GM12878 (cell line): ENCODE measurements at regions not wholly inside any gene's neighbourhood (a gene's known extent, or its start where the extent isn't known, plus 50 kb on each side); places are given as distances from the start of the nearest gene placed in this dataset.

Experiments used
- ATAC-seq: fragments of 200-7000 bp; cut with Tn5 transposase; 3 replicates; pipeline ENCODE4 v1.9.1; 2020; ENCODE audit warnings: mild to moderate bottlenecking, moderate library complexity
- BruUV-seq: library from RNA; stranded (reverse); fragments of 400-500 nt; replicated peaks from 2 replicates; lab custom pipeline; 2021; lab: Mats Ljungman, UMichigan
- CTCF ChIA-PET: fragments of 300-600 bp; sonication (Branson Sonifier 250); formaldehyde crosslinking; extraction: SDS; loops from one replicate; lab custom pipeline; 2021; ENCODE audit warnings: inconsistent platforms; lab: Yijun Ruan, JAX
- POLR2A ChIA-PET: fragments of 350-600 bp; formaldehyde crosslinking; extraction: SDS; loops from one replicate; lab custom pipeline; 2021; ENCODE audit warnings: inconsistent platforms; lab: Charles Lee
- RAD21 ChIA-PET: fragments of 300-600 bp; sonication (Branson Sonifier 250); formaldehyde crosslinking; loops from one replicate; lab custom pipeline; 2023; ENCODE audit warnings: antibody characterized with exemption; ENCODE audit not compliant: unreplicated experiment; lab: Charles Lee
- SMC1A ChIA-PET: fragments of 300-600 bp; sonication (Branson Sonifier 250); formaldehyde crosslinking; loops from one replicate; lab custom pipeline; 2023; ENCODE audit not compliant: unreplicated experiment, uncharacterized antibody; lab: Charles Lee
- DNase-seq: peaks from one replicate; pipeline ENCODE4 v3.0.0-alpha.2; 2011; ENCODE audit warnings: low read depth, low spot score
- FAIRE-seq: peaks from 3 replicates; lab custom pipeline; 2011; peaks lifted over from hg19 to GRCh38; lab: Jason Lieb, UNC
- H2AFZ ChIP-seq: 2 replicates; pipeline ENCODE4 v1.6.0; 2011; ENCODE audit warnings: low read depth, low read length, control low read depth; ENCODE audit not compliant: control insufficient read depth
- H3K27ac ChIP-seq: 2 replicates; pipeline ENCODE4 v1.5.1; 2011; ENCODE audit warnings: control low read depth; ENCODE audit not compliant: control insufficient read depth, insufficient read depth
- H3K27me3 ChIP-seq, 2 experiments: replicated peaks in 1 of 2; 2 replicates each; pipeline versions ENCODE4 v1.6.0 to v1.6.1; 2011; ENCODE audit warnings: low read length in 1 of 2; ENCODE audit not compliant: control insufficient read depth in 2 of 2, insufficient read depth in 2 of 2
- H3K36me3 ChIP-seq, 2 experiments: 2 replicates each; pipeline ENCODE4 v1.5.1; 2011; ENCODE audit warnings: low read length in 1 of 2; ENCODE audit not compliant: control insufficient read depth in 2 of 2, insufficient read depth in 2 of 2
- H3K4me1 ChIP-seq: 2 replicates; pipeline ENCODE4 v1.6.1; 2011; ENCODE audit warnings: mild to moderate bottlenecking, low read length, moderate library complexity, mixed read lengths; ENCODE audit not compliant: control insufficient read depth, insufficient read depth
- H3K4me2 ChIP-seq: 2 replicates; pipeline ENCODE4 v1.6.0; 2011; ENCODE audit warnings: control low read depth; ENCODE audit not compliant: control insufficient read depth, insufficient read depth
- H3K4me3 ChIP-seq: fragments of 200-600 bp; sonication (generic); 2 replicates; pipeline ENCODE4 v1.5.1; 2016
- H3K79me2 ChIP-seq: 2 replicates; pipeline ENCODE4 v1.6.0; 2011; ENCODE audit warnings: low read length; ENCODE audit not compliant: control insufficient read depth, insufficient read depth
- H3K9ac ChIP-seq: 2 replicates; pipeline ENCODE4 v1.8.0; 2011; ENCODE audit warnings: low read length, control low read depth, mixed read lengths; ENCODE audit not compliant: control insufficient read depth, insufficient read depth
- H3K9me3 ChIP-seq: replicated peaks from 3 replicates; pipeline ENCODE4 v1.5.1; 2011; ENCODE audit warnings: mild to moderate bottlenecking, low read length; ENCODE audit not compliant: control insufficient read depth, insufficient read depth
- H4K20me1 ChIP-seq: 2 replicates; pipeline ENCODE4 v1.6.0; 2011; ENCODE audit not compliant: control insufficient read depth, insufficient read depth
- CEBPB ChIP-seq, 2 experiments: fragments of 150-350 bp in 1 of 2; IDR thresholded peaks; 2 replicates each; pipeline ENCODE4 v1.6.1; 2012 to 2014; ENCODE audit warnings: low read depth in 2 of 2, low read length in 2 of 2, borderline replicate concordance in 1 of 2, inconsistent platforms in 1 of 2
- CHD2 ChIP-seq: IDR thresholded peaks from 2 replicates; pipeline ENCODE4 v1.6.1; 2011; ENCODE audit warnings: low read depth, low read length, improper control_type of control experiment, borderline replicate concordance
- KDM1A ChIP-seq: fragments of 200-600 bp; sonication (generic); IDR thresholded peaks from 2 replicates; pipeline ENCODE4 v1.6.1; 2016; ENCODE audit warnings: borderline replicate concordance
- NFYA ChIP-seq: IDR thresholded peaks from 2 replicates; pipeline ENCODE4 v1.6.1; 2011; ENCODE audit warnings: low read depth, mild to moderate bottlenecking, low read length, improper control_type of control experiment, borderline replicate concordance
- NFYB ChIP-seq: IDR thresholded peaks from 2 replicates; pipeline ENCODE4 v1.6.1; 2011; ENCODE audit warnings: low read depth, mild to moderate bottlenecking, low read length, improper control_type of control experiment, moderate library complexity; ENCODE audit not compliant: insufficient read depth
- NR2F1 ChIP-seq: fragments of 450-650 bp; conservative IDR thresholded peaks from 2 replicates; pipeline ENCODE4 v1.6.1; 2017; ENCODE audit warnings: mild to moderate bottlenecking
- POLR2AphosphoS2 ChIP-seq: IDR thresholded peaks from 2 replicates; pipeline ENCODE4 v1.6.1; 2011; ENCODE audit warnings: low read depth, mild to moderate bottlenecking, low read length, improper control_type of control experiment, moderate library complexity
- POLR2AphosphoS5 ChIP-seq: IDR thresholded peaks from 2 replicates; pipeline ENCODE4 v1.6.1; 2011; ENCODE audit warnings: mild to moderate bottlenecking, low read length, inconsistent platforms
- ZNF24 ChIP-seq: fragments of 450-650 bp; IDR thresholded peaks from 2 replicates; pipeline ENCODE4 v1.6.1; 2017; ENCODE audit warnings: antibody characterized with exemption, mild to moderate bottlenecking
- ZZZ3 ChIP-seq: IDR thresholded peaks from 2 replicates; pipeline ENCODE4 v1.6.1; 2011; ENCODE audit warnings: low read depth; ENCODE audit not compliant: control insufficient read depth, insufficient read length
- WGBS: methylation state at CpG from one replicate; pipeline ENCODE4 v1.1.6; 2016; ENCODE audit warnings: low lambda C conversion rate; ENCODE audit not compliant: insufficient replicate concordance, insufficient coverage; ENCODE audit errors: missing lambda C conversion rate; 5-methylcytosine and 5-hydroxymethylcytosine counted together
- in situ Hi-C: fragments of 300-500 bp; cut with MboI; formaldehyde crosslinking; loops from 9 replicates; pipeline ENCODE4 v1.14.3; 2018; ENCODE audit warnings: mixed read lengths
- intact Hi-C: fragments of 100-400 bp; cut with micrococcal nuclease; formaldehyde crosslinking; loops from one replicate; pipeline ENCODE4 v1.14.2; 2022; ENCODE audit not compliant: unreplicated experiment
- TF ChIP-seq, protein P1 (sequence below): fragments of 450-650 bp; IDR thresholded peaks from 2 replicates; pipeline ENCODE4 v1.6.1; 2017; ENCODE audit warnings: antibody characterized with exemption, mild to moderate bottlenecking, moderate library complexity
- TF ChIP-seq, protein P2 (sequence below): IDR thresholded peaks from 2 replicates; pipeline ENCODE4 v1.6.1; 2012; ENCODE audit warnings: mild to moderate bottlenecking, low read depth, low read length
- TF ChIP-seq, protein P3 (sequence below): fragments of 450-650 bp; IDR thresholded peaks from 2 replicates; pipeline ENCODE4 v1.6.1; 2016; ENCODE audit warnings: mild to moderate bottlenecking

DNA sequence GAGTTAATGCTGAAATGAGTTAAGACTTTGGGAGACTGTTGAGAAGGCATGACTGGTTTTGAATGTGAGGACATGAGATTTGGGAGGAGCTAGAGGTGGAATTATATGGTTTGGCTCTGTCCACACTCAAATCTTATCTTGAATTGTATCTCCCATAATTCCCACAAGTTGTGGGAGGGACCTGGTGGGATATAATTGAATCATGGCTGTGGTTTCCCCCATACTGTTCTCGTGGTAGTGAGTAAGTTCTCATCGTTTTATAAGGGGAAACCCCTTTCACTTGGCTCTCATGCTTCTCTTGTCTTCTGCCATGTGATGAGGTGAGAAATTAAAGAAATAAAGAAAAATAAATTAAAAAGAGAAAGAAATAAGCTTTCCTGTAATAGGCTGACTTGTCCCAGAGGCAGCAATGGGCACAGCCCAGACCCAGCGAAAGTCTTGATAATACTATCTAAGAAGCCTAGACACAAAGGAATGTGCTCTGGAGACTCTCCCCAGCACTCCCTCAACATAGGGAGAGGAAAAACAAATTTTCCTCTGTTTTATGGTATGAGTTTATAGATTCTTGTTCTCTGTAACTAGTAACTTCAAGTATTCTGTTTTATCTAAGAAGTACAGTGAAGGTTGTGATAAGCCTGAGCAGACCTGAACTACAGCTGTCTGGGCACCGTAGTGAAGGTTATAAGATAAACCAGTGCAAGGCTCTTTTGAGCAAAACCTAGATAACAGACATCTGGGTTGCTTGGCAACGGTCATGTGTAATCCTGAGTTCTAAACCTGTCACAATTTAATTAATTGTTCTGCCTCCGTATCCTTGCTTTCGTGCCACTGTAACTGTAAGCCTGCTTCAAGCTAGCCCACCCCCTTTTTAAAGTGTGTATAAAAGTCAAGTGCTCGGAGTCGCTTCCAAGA, 88.9 kb upstream of the ECI2 start:
- Histone ChIP-seq H3K9ac (no peak overlapping the region), H2AFZ (no peak overlapping the region), H3K27ac (no peak overlapping the region), H3K79me2 (no peaks in the 10 kb centered on the region), H3K27me3 (no peaks in the 10 kb centered on the region), H3K36me3 (no peaks in the 10 kb centered on the region), H3K9me3 (no peaks in the 10 kb centered on the region), H4K20me1 (no peaks in the 10 kb centered on the region), H3K4me3 (no peak overlapping the region)
- DNase-seq (no peak), FAIRE-seq (no peak)
- CTCF ChIA-PET = interaction anchor here (1.4 kb wide), 1 partner anchor 12 kb away, joined by 3 read pairs; no protein-coding TSS in a partner anchor
- RAD21 ChIA-PET = no interaction called here
- WGBS = 24% methylated on average over 9 of the region's 9 CpGs
- intact Hi-C loops = no loop called here
- BruUV-seq = no TSS peak
- TF ChIP-seq NFYB = no peak
- TF ChIP-seq NR2F1 = no peak
- TF ChIP-seq ZNF24 = no peak
- TF ChIP-seq, protein P1, sequence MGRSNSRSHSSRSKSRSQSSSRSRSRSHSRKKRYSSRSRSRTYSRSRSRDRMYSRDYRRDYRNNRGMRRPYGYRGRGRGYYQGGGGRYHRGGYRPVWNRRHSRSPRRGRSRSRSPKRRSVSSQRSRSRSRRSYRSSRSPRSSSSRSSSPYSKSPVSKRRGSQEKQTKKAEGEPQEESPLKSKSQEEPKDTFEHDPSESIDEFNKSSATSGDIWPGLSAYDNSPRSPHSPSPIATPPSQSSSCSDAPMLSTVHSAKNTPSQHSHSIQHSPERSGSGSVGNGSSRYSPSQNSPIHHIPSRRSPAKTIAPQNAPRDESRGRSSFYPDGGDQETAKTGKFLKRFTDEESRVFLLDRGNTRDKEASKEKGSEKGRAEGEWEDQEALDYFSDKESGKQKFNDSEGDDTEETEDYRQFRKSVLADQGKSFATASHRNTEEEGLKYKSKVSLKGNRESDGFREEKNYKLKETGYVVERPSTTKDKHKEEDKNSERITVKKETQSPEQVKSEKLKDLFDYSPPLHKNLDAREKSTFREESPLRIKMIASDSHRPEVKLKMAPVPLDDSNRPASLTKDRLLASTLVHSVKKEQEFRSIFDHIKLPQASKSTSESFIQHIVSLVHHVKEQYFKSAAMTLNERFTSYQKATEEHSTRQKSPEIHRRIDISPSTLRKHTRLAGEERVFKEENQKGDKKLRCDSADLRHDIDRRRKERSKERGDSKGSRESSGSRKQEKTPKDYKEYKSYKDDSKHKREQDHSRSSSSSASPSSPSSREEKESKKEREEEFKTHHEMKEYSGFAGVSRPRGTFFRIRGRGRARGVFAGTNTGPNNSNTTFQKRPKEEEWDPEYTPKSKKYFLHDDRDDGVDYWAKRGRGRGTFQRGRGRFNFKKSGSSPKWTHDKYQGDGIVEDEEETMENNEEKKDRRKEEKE = no peak
- TF ChIP-seq CHD2 = no peak
- TF ChIP-seq, protein P2, sequence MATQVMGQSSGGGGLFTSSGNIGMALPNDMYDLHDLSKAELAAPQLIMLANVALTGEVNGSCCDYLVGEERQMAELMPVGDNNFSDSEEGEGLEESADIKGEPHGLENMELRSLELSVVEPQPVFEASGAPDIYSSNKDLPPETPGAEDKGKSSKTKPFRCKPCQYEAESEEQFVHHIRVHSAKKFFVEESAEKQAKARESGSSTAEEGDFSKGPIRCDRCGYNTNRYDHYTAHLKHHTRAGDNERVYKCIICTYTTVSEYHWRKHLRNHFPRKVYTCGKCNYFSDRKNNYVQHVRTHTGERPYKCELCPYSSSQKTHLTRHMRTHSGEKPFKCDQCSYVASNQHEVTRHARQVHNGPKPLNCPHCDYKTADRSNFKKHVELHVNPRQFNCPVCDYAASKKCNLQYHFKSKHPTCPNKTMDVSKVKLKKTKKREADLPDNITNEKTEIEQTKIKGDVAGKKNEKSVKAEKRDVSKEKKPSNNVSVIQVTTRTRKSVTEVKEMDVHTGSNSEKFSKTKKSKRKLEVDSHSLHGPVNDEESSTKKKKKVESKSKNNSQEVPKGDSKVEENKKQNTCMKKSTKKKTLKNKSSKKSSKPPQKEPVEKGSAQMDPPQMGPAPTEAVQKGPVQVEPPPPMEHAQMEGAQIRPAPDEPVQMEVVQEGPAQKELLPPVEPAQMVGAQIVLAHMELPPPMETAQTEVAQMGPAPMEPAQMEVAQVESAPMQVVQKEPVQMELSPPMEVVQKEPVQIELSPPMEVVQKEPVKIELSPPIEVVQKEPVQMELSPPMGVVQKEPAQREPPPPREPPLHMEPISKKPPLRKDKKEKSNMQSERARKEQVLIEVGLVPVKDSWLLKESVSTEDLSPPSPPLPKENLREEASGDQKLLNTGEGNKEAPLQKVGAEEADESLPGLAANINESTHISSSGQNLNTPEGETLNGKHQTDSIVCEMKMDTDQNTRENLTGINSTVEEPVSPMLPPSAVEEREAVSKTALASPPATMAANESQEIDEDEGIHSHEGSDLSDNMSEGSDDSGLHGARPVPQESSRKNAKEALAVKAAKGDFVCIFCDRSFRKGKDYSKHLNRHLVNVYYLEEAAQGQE = no peak
- TF ChIP-seq, protein P3, sequence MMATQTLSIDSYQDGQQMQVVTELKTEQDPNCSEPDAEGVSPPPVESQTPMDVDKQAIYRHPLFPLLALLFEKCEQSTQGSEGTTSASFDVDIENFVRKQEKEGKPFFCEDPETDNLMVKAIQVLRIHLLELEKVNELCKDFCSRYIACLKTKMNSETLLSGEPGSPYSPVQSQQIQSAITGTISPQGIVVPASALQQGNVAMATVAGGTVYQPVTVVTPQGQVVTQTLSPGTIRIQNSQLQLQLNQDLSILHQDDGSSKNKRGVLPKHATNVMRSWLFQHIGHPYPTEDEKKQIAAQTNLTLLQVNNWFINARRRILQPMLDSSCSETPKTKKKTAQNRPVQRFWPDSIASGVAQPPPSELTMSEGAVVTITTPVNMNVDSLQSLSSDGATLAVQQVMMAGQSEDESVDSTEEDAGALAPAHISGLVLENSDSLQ = no peak
- no peak for TF ChIP-seq NFYA
- no peak for TF ChIP-seq POLR2AphosphoS2
- no peak for TF ChIP-seq ZZZ3
- TF ChIP-seq POLR2AphosphoS5 = no peak
- no peak for TF ChIP-seq KDM1A
- no peak for TF ChIP-seq CEBPB (IDR thresholded peaks at IDR 0.05; ENCODE audit: borderline replicate concordance in 1 of 2, low read depth in 2 of 2, low read length in 2 of 2)
- TF ChIP-seq, all 136 proteins: peak for 0
- H3K4me1 ChIP-seq = no peaks in the 10 kb centered on the region
- no peak overlapping the region for H3K4me2 ChIP-seq
- ChIA-PET POLR2A (interaction anchor here (0.6 kb wide), 1 partner anchor 1040 kb away, joined by 3 read pairs; no protein-coding TSS in a partner anchor), SMC1A (interaction anchor here (0.7 kb wide), 1 partner anchor 727 kb away, joined by 3 read pairs; no protein-coding TSS in a partner anchor)
- in situ Hi-C loops = no loop called here
- ATAC-seq = no peak
